Neuronal stem cell (in vitro differentiated cells): ENCODE measurements at regions not wholly inside any gene's neighbourhood (a gene's known extent, or its start where the extent isn't known, plus 50 kb on each side); places are given as distances from the start of the nearest gene placed in this dataset.

Experiments
- DNase-seq: peaks from one replicate; pipeline ENCODE4 v3.0.0-alpha.2; 2013; ENCODE audit warnings: low spot score
- H2AFZ ChIP-seq: one replicate; pipeline ENCODE4 v1.6.1; 2013; ENCODE audit warnings: mild to moderate bottlenecking, low read length, inconsistent platforms
- H2AK5ac ChIP-seq: 2 replicates; pipeline ENCODE4 v1.6.1; 2013; ENCODE audit warnings: low read depth, mild to moderate bottlenecking, inconsistent platforms, low read length, moderate library complexity, mixed read lengths
- H2BK120ac ChIP-seq: 2 replicates; pipeline ENCODE4 v1.6.1; 2013; ENCODE audit warnings: low read depth, mild to moderate bottlenecking, inconsistent platforms, low read length, moderate library complexity, mixed read lengths
- H2BK12ac ChIP-seq: one replicate; pipeline ENCODE4 v1.6.1; 2013; ENCODE audit warnings: low read length, inconsistent platforms
- H2BK15ac ChIP-seq: 2 replicates; pipeline ENCODE4 v1.6.1; 2013; ENCODE audit warnings: mild to moderate bottlenecking, low read length, inconsistent platforms, mixed read lengths
- H2BK5ac ChIP-seq: one replicate; pipeline ENCODE4 v1.6.1; 2013; ENCODE audit warnings: inconsistent platforms, mild to moderate bottlenecking, low read length, moderate library complexity
- H3K14ac ChIP-seq: one replicate; pipeline ENCODE4 v1.6.1; 2013; ENCODE audit warnings: low read length, inconsistent platforms
- H3K18ac ChIP-seq: 2 replicates; pipeline ENCODE4 v1.6.1; 2013; ENCODE audit warnings: low read length, inconsistent platforms
- H3K23ac ChIP-seq: 2 replicates; pipeline ENCODE4 v1.6.1; 2013; ENCODE audit warnings: low read depth, mild to moderate bottlenecking, mixed read lengths, low read length, inconsistent platforms; ENCODE audit not compliant: poor library complexity
- H3K27ac ChIP-seq: replicated peaks from 3 replicates; pipeline ENCODE4 v1.5.1; 2013; ENCODE audit warnings: low read length, inconsistent platforms
- H3K27me3 ChIP-seq, 3 experiments: 2 replicates each; pipeline ENCODE4 v1.6.1; 2013; ENCODE audit warnings: low read length in 3 of 3, mild to moderate bottlenecking in 2 of 3, inconsistent platforms in 1 of 3, low read depth in 1 of 3, mixed read lengths in 1 of 3, moderate library complexity in 1 of 3; ENCODE audit not compliant: control insufficient read depth in 3 of 3, insufficient read depth in 3 of 3
- H3K36me3 ChIP-seq, 2 donors: replicated peaks in 1 of 2; 2 replicates each; pipeline ENCODE4 v1.6.1; 2013; ENCODE audit warnings: low read length in 2 of 2; ENCODE audit not compliant: control insufficient read depth in 2 of 2, insufficient read depth in 2 of 2
- H3K4ac ChIP-seq: 2 replicates; pipeline ENCODE4 v1.6.1; 2013; ENCODE audit warnings: inconsistent platforms, mild to moderate bottlenecking, low read length, moderate library complexity
- H3K4me1 ChIP-seq, 2 donors: 1 replicate in 1 of 2; 2 replicates in 1 of 2; pipeline ENCODE4 v1.6.1; 2013; ENCODE audit warnings: low read length in 2 of 2, low read depth in 1 of 2; ENCODE audit not compliant: control insufficient read depth in 2 of 2, insufficient read depth in 1 of 2
- H3K4me2 ChIP-seq: one replicate; pipeline ENCODE4 v1.6.1; 2013; ENCODE audit warnings: mild to moderate bottlenecking, low read length, inconsistent platforms; ENCODE audit not compliant: insufficient read depth, poor library complexity, severe bottlenecking
- H3K4me3 ChIP-seq, 2 donors: 2 replicates each; pipeline ENCODE4 v1.5.1; 2013; ENCODE audit warnings: low read length in 2 of 2, mild to moderate bottlenecking in 2 of 2, inconsistent platforms in 1 of 2, moderate library complexity in 1 of 2
- H3K79me1 ChIP-seq: one replicate; pipeline ENCODE4 v1.6.1; 2013; ENCODE audit warnings: low read depth, mild to moderate bottlenecking, inconsistent platforms, low read length, moderate library complexity
- H3K9ac ChIP-seq: one replicate; pipeline ENCODE4 v1.6.1; 2013; ENCODE audit warnings: mild to moderate bottlenecking, low read depth, low read length, inconsistent platforms; ENCODE audit not compliant: poor library complexity
- H3K9me3 ChIP-seq, 2 donors: replicated peaks in 1 of 2; 2 replicates each; pipeline versions ENCODE3 to v1.6.1; 2013; ENCODE audit warnings: low read length in 2 of 2, mild to moderate bottlenecking in 2 of 2, inconsistent platforms in 1 of 2, low read depth in 1 of 2, mixed read lengths in 1 of 2, moderate library complexity in 1 of 2; ENCODE audit not compliant: control insufficient read depth in 2 of 2, insufficient read depth in 1 of 2
- H4K8ac ChIP-seq: one replicate; pipeline ENCODE4 v1.6.1; 2013; ENCODE audit warnings: low read depth, mild to moderate bottlenecking, inconsistent platforms, low read length, moderate library complexity
- H4K91ac ChIP-seq: one replicate; pipeline ENCODE4 v1.6.1; 2013; ENCODE audit warnings: low read length, low read depth, mild to moderate bottlenecking, inconsistent platforms; ENCODE audit not compliant: poor library complexity
- WGBS, 2 donors: extraction: QIAGEN DNeasy Blood & Tissue Kit; methylation state at CpG; one replicate each; pipeline ENCODE4 v1.1.7; 2013; ENCODE audit warnings: missing lambda C conversion rate in 2 of 2, mixed read lengths in 1 of 2; ENCODE audit not compliant: insufficient read length in 2 of 2, insufficient replicate concordance in 1 of 2; ENCODE audit errors: extremely low coverage in 2 of 2; 5-methylcytosine and 5-hydroxymethylcytosine counted together

GRCh38 chr12:62192180-62192902 lies 67.9 kb upstream of the USP15 start:
- Histone ChIP-seq H4K91ac (no peak overlapping the region), H3K9ac (peak overlapping the region; percentile 74), H3K4me2 (peak overlapping the region; percentile 95), H3K79me1 (no peaks in the 10 kb centered on the region), H3K14ac (peak overlapping the region; percentile 47), H3K4me3 (peak overlapping the region; percentile 32 to 77), H3K23ac (peak overlapping the region; percentile 76), H4K8ac (no peak overlapping the region), H2BK5ac (no peak overlapping the region), H2BK15ac (no peak overlapping the region), H3K27me3 (peaks cover 3 to 48% (median 26%) of the 10 kb centered on the region in 3 experiments), H3K18ac (peak overlapping the region; percentile 80), H2AK5ac (no peak overlapping the region), H3K4ac (no peak overlapping the region), H3K4me1 (peaks cover 4 to 10% of the 10 kb centered on the region in 2 donors), H2AFZ (peak overlapping the region; percentile 89), H2BK120ac (no peak overlapping the region), H3K27ac (no peak overlapping the region), H3K36me3 (no peaks in the 10 kb centered on the region), H3K9me3 (no peaks in the 10 kb centered on the region), H2BK12ac (peak overlapping the region; percentile 60)
- DNase-seq, result peak; percentile 83
- no CpG with 5 or more reads among the region's 34 CpGs for WGBS, 2 donors

DNA sequence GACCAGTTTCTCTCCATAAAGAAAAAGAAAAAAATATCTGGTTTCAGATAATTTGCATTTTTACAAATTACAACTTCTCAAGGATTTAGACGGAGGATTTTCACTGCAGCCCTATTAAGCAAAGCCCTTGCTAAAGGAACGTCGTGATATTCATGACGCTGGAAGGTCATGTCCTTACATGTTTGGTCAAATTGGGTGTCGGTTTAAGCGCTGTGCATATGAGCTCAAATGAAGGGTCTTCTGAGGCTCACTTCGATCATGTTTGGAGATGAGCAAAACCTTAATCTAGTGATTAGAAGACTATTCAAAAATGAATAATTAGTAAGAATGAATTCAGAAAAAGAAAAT lies 67.3 kb upstream of the USP15 start:
- Histone ChIP-seq H3K9ac (no peak overlapping the region), H3K18ac (no peak overlapping the region), H3K4me3 (no peak overlapping the region), H3K4me1 (peaks cover 4 to 10% of the 10 kb centered on the region in 2 donors), H3K9me3 (no peaks in the 10 kb centered on the region), H3K36me3 (no peaks in the 10 kb centered on the region), H2BK120ac (no peak overlapping the region), H2AFZ (peak overlapping the region; percentile 89), H3K79me1 (no peaks in the 10 kb centered on the region), H2BK15ac (no peak overlapping the region), H2AK5ac (no peak overlapping the region), H4K8ac (no peak overlapping the region), H3K23ac (no peak overlapping the region), H3K4me2 (no peak overlapping the region), H2BK12ac (no peak overlapping the region), H2BK5ac (no peak overlapping the region), H3K4ac (no peak overlapping the region), H3K27me3 (peaks cover 3 to 46% (median 26%) of the 10 kb centered on the region in 3 experiments), H3K14ac (no peak overlapping the region), H3K27ac (no peak overlapping the region), H4K91ac (no peak overlapping the region)
- no peak for DNase-seq
- no CpG with 5 or more reads among the region's 7 CpGs for WGBS, 2 donors

- H3K79me1 ChIP-seq, result no peaks in the 10 kb centered on the region
- no peak overlapping the region for H3K4me3 ChIP-seq
- no CpG with 5 or more reads among the region's 1 CpG for WGBS, 2 donors
- peaks cover 3 to 36% (median 26%) of the 10 kb centered on the region in 3 experiments for H3K27me3 ChIP-seq
- no peak overlapping the region for H4K8ac ChIP-seq
- no peak overlapping the region for H3K9ac ChIP-seq
- no peak overlapping the region for H4K91ac ChIP-seq
- no peak overlapping the region for H2AFZ ChIP-seq
- no peak overlapping the region for H2BK120ac ChIP-seq
- H3K4ac ChIP-seq, result no peak overlapping the region
- no peak overlapping the region for H3K14ac ChIP-seq
- no peak overlapping the region for H2BK15ac ChIP-seq
- H2BK12ac ChIP-seq, result no peak overlapping the region
- H3K4me2 ChIP-seq, result no peak overlapping the region
- H2AK5ac ChIP-seq, result no peak overlapping the region
- no peak overlapping the region for H3K27ac ChIP-seq
- no peak overlapping the region for H3K23ac ChIP-seq
- H3K18ac ChIP-seq, result no peak overlapping the region
- H2BK5ac ChIP-seq, result no peak overlapping the region
- H3K4me1 ChIP-seq, result peaks cover 4 to 10% of the 10 kb centered on the region in 2 donors
- H3K9me3 ChIP-seq, result no peaks in the 10 kb centered on the region
- H3K36me3 ChIP-seq, result no peaks in the 10 kb centered on the region
- no peak for DNase-seq
Observed at GRCh38 chr12:62194031-62194430, 66.2 kb upstream of the USP15 start.

- no peak overlapping the region for H3K4ac ChIP-seq
- H2AFZ ChIP-seq, result no peak overlapping the region
- H4K8ac ChIP-seq, result no peak overlapping the region
- no peak overlapping the region for H3K9ac ChIP-seq
- no peak overlapping the region for H2BK12ac ChIP-seq
- no peak for DNase-seq
- H3K27me3 ChIP-seq, result peaks cover 3 to 30% (median 26%) of the 10 kb centered on the region in 3 experiments
- no peak overlapping the region for H3K14ac ChIP-seq
- no peaks in the 10 kb centered on the region for H3K9me3 ChIP-seq
- H3K18ac ChIP-seq, result no peak overlapping the region
- H2BK5ac ChIP-seq, result no peak overlapping the region
- no peaks in the 10 kb centered on the region for H3K79me1 ChIP-seq
- H3K4me1 ChIP-seq, result peaks cover 4 to 10% of the 10 kb centered on the region in 2 donors
- H4K91ac ChIP-seq, result no peak overlapping the region
- H3K27ac ChIP-seq, result no peak overlapping the region
- H3K36me3 ChIP-seq, result no peaks in the 10 kb centered on the region
- no peak overlapping the region for H2AK5ac ChIP-seq
- H2BK120ac ChIP-seq, result no peak overlapping the region
- no peak overlapping the region for H2BK15ac ChIP-seq
- H3K4me3 ChIP-seq, result no peak overlapping the region
- H3K4me2 ChIP-seq, result no peak overlapping the region
- no peak overlapping the region for H3K23ac ChIP-seq
Observed at GRCh38 chr12:62194616-62195015, 65.6 kb upstream of the USP15 start.
